IPS-15b (cell line): ENCODE measurements at regions not wholly inside any gene's neighbourhood (a gene's known extent, or its start where the extent isn't known, plus 50 kb on each side); places are given as distances from the start of the nearest gene placed in this dataset.

Source experiments
- H3K27me3 ChIP-seq: one replicate; pipeline ENCODE4 v1.6.1; 2013; ENCODE audit warnings: low read length; ENCODE audit not compliant: control insufficient read depth, insufficient read depth
- H3K36me3 ChIP-seq: one replicate; pipeline ENCODE4 v1.6.1; 2013; ENCODE audit warnings: low read length; ENCODE audit not compliant: control insufficient read depth, insufficient read depth
- H3K4me1 ChIP-seq: one replicate; pipeline ENCODE4 v1.6.1; 2013; ENCODE audit warnings: mild to moderate bottlenecking, low read length; ENCODE audit not compliant: control insufficient read depth, insufficient read depth
- H3K4me3 ChIP-seq: one replicate; pipeline ENCODE4 v1.5.1; 2013; ENCODE audit warnings: low read depth, low read length
- H3K9ac ChIP-seq: one replicate; pipeline ENCODE4 v1.6.1; 2013; ENCODE audit warnings: low read depth, mild to moderate bottlenecking, low read length
- H3K9me3 ChIP-seq: one replicate; pipeline ENCODE4 v1.6.1; 2013; ENCODE audit warnings: mild to moderate bottlenecking, low read length; ENCODE audit not compliant: control insufficient read depth, insufficient read depth

DNA sequence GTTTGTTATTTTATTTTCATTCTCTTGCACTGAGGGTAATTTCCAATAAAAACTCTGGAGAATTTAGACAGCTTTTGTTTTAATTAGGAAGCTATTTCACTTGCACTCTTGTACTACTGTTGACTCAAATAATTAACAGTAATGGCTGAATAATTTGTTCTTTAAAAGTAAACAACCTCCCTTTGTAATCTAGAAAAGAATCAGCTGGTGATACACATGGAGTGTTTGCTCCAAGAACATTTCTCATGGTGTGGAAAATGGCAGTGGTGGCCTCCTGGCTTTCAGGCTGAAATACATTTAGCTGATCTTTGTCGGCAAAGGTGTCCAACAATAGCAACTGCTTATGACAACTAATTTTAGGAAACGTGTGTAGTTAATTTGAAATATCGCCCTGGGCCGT, 129.4 kb downstream of the C9orf152 start:
- Histone ChIP-seq H3K9me3 (no peaks in the 10 kb centered on the region), H3K27me3 (no peaks in the 10 kb centered on the region), H3K36me3 (no peaks in the 10 kb centered on the region), H3K9ac (no peak overlapping the region), H3K4me1 (no peaks in the 10 kb centered on the region), H3K4me3 (no peak overlapping the region)

- no peaks in the 10 kb centered on the region for H3K36me3 ChIP-seq
- no peak overlapping the region for H3K4me3 ChIP-seq
- H3K27me3 ChIP-seq: no peaks in the 10 kb centered on the region
- no peaks in the 10 kb centered on the region for H3K4me1 ChIP-seq
- no peak overlapping the region for H3K9ac ChIP-seq
- H3K9me3 ChIP-seq: no peaks in the 10 kb centered on the region
Measured at GRCh38 chr9:110081395-110081794, 126.6 kb downstream of the C9orf152 start.

DNA sequence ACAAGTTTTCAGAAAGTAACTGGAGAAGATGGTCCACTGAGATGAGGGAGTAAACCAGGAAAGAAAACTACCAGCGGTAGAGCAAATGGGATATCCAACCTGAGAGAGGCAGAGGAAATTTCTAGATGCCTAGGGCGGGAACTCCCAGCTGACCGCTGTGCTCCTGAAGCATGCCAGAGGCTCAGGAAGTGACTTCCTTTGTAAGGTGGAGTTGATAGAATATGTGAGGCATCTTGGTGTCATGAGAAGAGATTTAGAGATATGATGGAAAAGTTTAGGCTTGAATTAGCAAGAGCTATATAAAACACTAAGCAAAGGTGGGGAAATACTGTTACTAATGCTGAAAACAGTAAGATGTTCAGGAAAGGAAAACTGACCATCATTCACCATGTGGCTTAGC, 124.1 kb downstream of the C9orf152 start:
- Histone ChIP-seq H3K9me3 (no peaks in the 10 kb centered on the region), H3K9ac (no peak overlapping the region), H3K4me3 (no peak overlapping the region), H3K4me1 (no peaks in the 10 kb centered on the region), H3K27me3 (no peaks in the 10 kb centered on the region), H3K36me3 (no peaks in the 10 kb centered on the region)

- Histone ChIP-seq H3K4me1 (no peaks in the 10 kb centered on the region), H3K9ac (no peak overlapping the region)
Measured at GRCh38 chr9:110086537-110086936, 121.4 kb downstream of the C9orf152 start.

GRCh38 chr9:110087605-110088004, 120.4 kb downstream of the C9orf152 start:
- H3K9ac ChIP-seq: no peak overlapping the region
- H3K36me3 ChIP-seq: no peaks in the 10 kb centered on the region
- H3K4me3 ChIP-seq: no peak overlapping the region
- H3K4me1 ChIP-seq: no peaks in the 10 kb centered on the region
- H3K9me3 ChIP-seq: no peaks in the 10 kb centered on the region
- no peaks in the 10 kb centered on the region for H3K27me3 ChIP-seq

More at GRCh38 chr9:110086537-110086936, 121.4 kb downstream of the C9orf152 start:
- Histone ChIP-seq H3K36me3 (no peaks in the 10 kb centered on the region), H3K9me3 (no peaks in the 10 kb centered on the region), H3K27me3 (no peaks in the 10 kb centered on the region), H3K4me3 (no peak overlapping the region)

DNA sequence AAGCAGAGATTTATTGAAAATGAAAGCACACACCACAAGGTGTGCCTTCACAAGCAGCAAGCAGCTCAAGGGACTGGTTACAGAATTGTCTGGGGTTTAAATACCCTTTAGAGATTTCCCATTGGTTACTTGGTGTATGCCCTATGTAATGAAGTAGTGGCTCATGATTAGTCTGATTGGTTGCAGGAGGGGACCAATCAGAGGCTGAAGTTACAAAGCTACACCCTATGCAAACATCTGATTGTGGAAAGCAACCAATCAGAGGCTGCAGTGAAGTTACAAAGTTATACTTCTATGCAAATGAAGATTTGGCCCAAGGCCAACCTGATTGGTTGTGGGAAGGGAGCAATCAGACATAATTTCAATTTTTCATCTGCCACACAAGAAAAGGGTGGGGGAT, 119.9 kb downstream of the C9orf152 start:
- Histone ChIP-seq H3K4me1 (no peaks in the 10 kb centered on the region), H3K27me3 (no peaks in the 10 kb centered on the region), H3K9me3 (no peaks in the 10 kb centered on the region), H3K36me3 (no peaks in the 10 kb centered on the region), H3K4me3 (no peak overlapping the region), H3K9ac (no peak overlapping the region)

- no peaks in the 10 kb centered on the region for H3K27me3 ChIP-seq
- no peak overlapping the region for H3K4me3 ChIP-seq
Measured at GRCh38 chr9:110089681-110090370, 118.1 kb downstream of the C9orf152 start.

DNA sequence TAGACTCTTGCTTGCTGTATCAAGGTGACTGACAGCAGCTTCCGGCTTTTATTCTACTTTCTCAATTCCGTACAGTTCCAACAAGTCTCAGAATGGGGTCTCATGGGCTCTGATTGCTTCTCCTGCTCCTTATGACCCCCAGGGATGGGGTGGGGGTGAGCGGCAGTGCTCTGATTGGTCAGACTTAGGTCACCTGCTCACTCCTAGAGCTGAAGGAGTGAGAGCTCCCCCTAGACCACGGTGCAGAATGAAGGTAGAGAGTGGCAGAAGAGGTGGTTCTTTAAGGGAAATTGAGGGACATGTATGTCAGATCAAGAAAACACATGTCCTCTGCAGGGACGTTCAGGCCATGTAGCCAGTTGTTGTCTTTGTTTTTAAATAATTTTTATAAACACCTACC, 115.2 kb downstream of the C9orf152 start:
- no peaks in the 10 kb centered on the region for H3K9me3 ChIP-seq
- no peaks in the 10 kb centered on the region for H3K36me3 ChIP-seq
- H3K27me3 ChIP-seq: no peaks in the 10 kb centered on the region
- H3K9ac ChIP-seq: no peak overlapping the region
- no peak overlapping the region for H3K4me3 ChIP-seq
- H3K4me1 ChIP-seq: no peaks in the 10 kb centered on the region

More at GRCh38 chr9:110089681-110090370, 118.1 kb downstream of the C9orf152 start:
- Histone ChIP-seq H3K9me3 (no peaks in the 10 kb centered on the region), H3K9ac (no peak overlapping the region), H3K4me1 (no peaks in the 10 kb centered on the region), H3K36me3 (no peaks in the 10 kb centered on the region)

DNA sequence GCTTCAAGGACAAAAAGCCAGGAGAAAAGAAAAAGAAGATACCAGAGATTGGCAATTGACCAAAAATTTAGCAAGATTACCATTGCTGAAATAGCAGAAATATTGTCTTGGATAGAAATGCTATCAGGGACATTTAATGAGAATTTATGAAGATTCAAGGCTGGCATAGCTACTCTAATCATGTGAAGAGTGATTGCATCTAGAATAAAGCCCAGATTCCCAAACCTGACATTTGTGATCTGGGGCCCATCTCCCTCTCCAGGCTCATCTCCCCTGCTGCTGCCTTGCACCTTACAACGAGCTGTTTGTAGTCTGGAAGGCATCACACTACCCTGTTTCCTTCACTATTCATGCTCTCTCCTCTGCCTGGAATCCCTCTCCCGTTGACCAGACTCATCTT, 114.5 kb downstream of the C9orf152 start:
- H3K9me3 ChIP-seq: no peaks in the 10 kb centered on the region
- no peaks in the 10 kb centered on the region for H3K27me3 ChIP-seq
- H3K36me3 ChIP-seq: no peaks in the 10 kb centered on the region
- H3K4me3 ChIP-seq: no peak overlapping the region
- H3K9ac ChIP-seq: no peak overlapping the region
- no peaks in the 10 kb centered on the region for H3K4me1 ChIP-seq

GRCh38 chr9:110093871-110094270, 114.1 kb downstream of the C9orf152 start:
- Histone ChIP-seq H3K27me3 (no peaks in the 10 kb centered on the region), H3K9ac (no peak overlapping the region), H3K4me1 (no peaks in the 10 kb centered on the region), H3K4me3 (no peak overlapping the region), H3K9me3 (no peaks in the 10 kb centered on the region), H3K36me3 (no peaks in the 10 kb centered on the region)

DNA sequence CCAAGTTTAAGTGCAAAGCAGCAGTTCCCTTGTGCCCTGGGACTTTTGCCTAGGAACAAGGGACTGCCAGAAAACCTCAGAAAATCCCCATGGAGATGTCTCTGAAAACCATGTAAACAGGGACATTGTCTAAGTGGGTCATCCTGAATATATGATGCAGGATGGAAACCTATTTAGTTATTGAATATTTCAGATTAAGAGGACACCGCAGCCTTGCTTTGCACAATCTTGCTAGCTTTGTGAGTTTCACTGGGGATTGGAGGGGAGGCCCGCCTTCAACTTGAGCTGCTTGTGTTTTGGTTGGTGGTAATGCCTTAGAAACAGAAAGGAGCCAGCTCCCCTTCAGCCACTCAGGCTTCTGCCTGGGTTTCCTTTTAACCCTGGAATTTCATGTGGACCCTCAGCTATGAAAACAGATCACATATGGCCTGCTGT, 112.8 kb downstream of the C9orf152 start:
- no peak overlapping the region for H3K9ac ChIP-seq
- no peaks in the 10 kb centered on the region for H3K27me3 ChIP-seq

GRCh38 chr9:110095776-110096175, 112.2 kb downstream of the C9orf152 start:
- Histone ChIP-seq H3K4me3 (no peak overlapping the region), H3K9me3 (no peaks in the 10 kb centered on the region), H3K4me1 (no peaks in the 10 kb centered on the region), H3K9ac (no peak overlapping the region), H3K36me3 (no peaks in the 10 kb centered on the region), H3K27me3 (no peaks in the 10 kb centered on the region)

More for the DNA sequence above, 112.8 kb downstream of the C9orf152 start:
- Histone ChIP-seq H3K36me3 (no peaks in the 10 kb centered on the region), H3K4me1 (no peaks in the 10 kb centered on the region), H3K9me3 (no peaks in the 10 kb centered on the region), H3K4me3 (no peak overlapping the region)
